RWPE1 (cell line): ENCODE measurements at regions not wholly inside any gene's neighbourhood (a gene's known extent, or its start where the extent isn't known, plus 50 kb on each side); places are given as distances from the start of the nearest gene placed in this dataset.

Experiments used
- CTCF ChIA-PET: fragments of 350-600 bp; sonication (Branson Sonifier 250); formaldehyde crosslinking; extraction: SDS; loops from one replicate; lab custom pipeline; 2021; lab: Yijun Ruan, JAX
- POLR2A ChIA-PET: fragments of 400-600 bp; formaldehyde crosslinking; extraction: SDS; loops from one replicate; lab custom pipeline; 2020; ENCODE audit warnings: antibody characterized with exemption; ENCODE audit not compliant: low non-redundant PET; lab: Yijun Ruan, JAX
- DNase-seq: peaks from one replicate; pipeline ENCODE4 v3.0.0; 2012; ENCODE audit warnings: low spot score
- H3K27ac ChIP-seq: fragments of 450-650 bp; 2 replicates; pipeline ENCODE4 v1.5.1; 2017
- CTCF ChIP-seq: fragments of 450-650 bp; conservative IDR thresholded peaks from 2 replicates; pipeline ENCODE4 v1.5.1; 2017; ENCODE audit warnings: low read depth, mild to moderate bottlenecking

- no peak for TF ChIP-seq CTCF
- CTCF ChIA-PET = interaction anchor here (0.5 to 0.7 kb wide), 2 partner anchors 20 to 173 kb away, joined by 3 read pairs; no protein-coding TSS in a partner anchor
- no peak for DNase-seq
- no peak overlapping the region for H3K27ac ChIP-seq
- POLR2A ChIA-PET = no interaction called here
Measured at GRCh38 chr12:66767536-66767935, 88.7 kb upstream of the GRIP1 start.

DNA sequence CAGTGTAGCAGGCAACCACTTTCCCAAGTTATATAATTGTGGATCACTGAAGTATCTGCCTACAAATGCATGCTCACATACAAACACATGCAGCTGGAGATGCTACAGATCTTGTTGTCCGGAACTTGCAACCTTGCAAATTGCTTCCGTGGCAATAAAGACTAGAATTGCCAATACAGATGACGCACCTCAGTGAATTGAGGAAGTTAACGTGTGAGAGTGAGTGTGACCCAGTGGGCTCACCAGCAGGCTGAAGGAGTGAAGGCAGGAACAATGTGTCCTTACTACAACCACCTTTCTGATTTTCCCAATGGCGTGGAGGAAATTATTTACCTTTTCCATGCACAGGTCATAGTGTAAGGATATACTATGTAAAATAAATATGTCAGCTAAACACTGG, 89.4 kb upstream of the GRIP1 start:
- CTCF ChIA-PET = no interaction called here
- POLR2A ChIA-PET = no interaction called here
- no peak for DNase-seq
- H3K27ac ChIP-seq = no peak overlapping the region
- TF ChIP-seq CTCF = no peak

- no peak for TF ChIP-seq CTCF
- POLR2A ChIA-PET = no interaction called here
- CTCF ChIA-PET = no interaction called here
- no peak overlapping the region for H3K27ac ChIP-seq
- DNase-seq = no peak
Measured at GRCh38 chr12:66774929-66775328, 96.1 kb upstream of the GRIP1 start.

DNA sequence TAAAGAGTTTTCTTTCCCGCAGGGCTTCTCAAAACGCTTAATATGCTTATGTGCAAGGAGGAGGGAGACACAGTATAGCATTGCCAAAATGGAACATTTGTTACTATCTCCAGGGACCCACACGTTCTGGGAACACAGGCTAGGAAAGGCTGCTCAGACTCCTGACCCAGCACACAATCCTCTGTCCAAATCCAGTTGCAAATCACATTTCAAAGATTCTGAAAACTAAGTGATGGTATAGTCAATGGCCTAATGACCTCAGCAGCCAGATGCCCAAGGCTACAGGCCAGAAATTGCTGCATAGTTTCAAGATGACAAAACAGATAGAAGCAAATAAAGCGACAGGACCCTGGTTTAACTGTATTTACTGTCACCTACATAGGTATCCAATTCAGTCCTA, 97.0 kb upstream of the GRIP1 start:
- no peak overlapping the region for H3K27ac ChIP-seq
- DNase-seq = no peak
- ChIA-PET POLR2A (no interaction called here), CTCF (no interaction called here)
- TF ChIP-seq CTCF = no peak

DNA sequence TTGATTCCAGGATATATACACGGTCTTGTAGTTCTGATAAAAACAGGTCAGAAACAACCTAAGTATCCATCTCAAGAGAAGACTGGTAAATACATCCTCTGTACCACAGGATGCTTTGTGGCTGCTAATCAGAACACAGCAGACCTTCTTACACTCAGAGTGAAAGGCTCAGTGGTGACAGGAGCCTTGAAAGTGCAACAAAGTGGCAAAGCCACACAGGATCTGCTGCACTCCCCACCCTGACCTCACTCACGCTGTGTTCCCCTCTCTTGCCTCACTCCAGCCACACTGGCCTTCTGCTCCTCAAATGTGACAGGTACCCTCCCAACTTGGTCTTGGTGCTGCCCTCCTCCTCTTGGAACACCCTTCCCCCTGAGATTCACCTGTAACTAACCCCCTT, 98.1 kb upstream of the GRIP1 start:
- no peak for DNase-seq
- POLR2A ChIA-PET = no interaction called here
- no peak overlapping the region for H3K27ac ChIP-seq
- CTCF ChIA-PET = no interaction called here
- no peak for TF ChIP-seq CTCF

DNA sequence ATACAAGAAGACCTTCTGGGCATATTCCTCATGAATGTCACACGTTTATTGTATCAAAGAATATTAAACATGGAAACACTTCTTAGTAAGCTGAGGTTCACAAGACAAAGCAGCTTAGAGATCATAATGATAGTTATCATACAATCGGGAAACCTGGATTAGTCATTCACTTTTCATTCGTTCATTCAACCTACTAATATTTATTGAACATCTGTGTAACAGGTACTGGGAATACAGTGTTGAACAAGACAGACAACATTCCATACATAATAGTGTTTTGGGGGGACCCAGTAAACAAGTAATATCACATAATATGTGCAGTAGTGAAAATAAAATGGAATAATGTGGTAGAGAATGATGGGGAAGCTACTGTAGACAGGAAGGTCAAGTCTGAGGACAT, 100.6 kb upstream of the GRIP1 start:
- TF ChIP-seq CTCF = no peak
- POLR2A ChIA-PET = no interaction called here
- H3K27ac ChIP-seq = no peak overlapping the region
- no peak for DNase-seq
- CTCF ChIA-PET = no interaction called here
